ENCODE measurements at regions not wholly inside any gene's neighbourhood (a gene's known extent, or its start where the extent isn't known, plus 50 kb on each side); places are given as distances from the start of the nearest gene placed in this dataset.

DNA sequence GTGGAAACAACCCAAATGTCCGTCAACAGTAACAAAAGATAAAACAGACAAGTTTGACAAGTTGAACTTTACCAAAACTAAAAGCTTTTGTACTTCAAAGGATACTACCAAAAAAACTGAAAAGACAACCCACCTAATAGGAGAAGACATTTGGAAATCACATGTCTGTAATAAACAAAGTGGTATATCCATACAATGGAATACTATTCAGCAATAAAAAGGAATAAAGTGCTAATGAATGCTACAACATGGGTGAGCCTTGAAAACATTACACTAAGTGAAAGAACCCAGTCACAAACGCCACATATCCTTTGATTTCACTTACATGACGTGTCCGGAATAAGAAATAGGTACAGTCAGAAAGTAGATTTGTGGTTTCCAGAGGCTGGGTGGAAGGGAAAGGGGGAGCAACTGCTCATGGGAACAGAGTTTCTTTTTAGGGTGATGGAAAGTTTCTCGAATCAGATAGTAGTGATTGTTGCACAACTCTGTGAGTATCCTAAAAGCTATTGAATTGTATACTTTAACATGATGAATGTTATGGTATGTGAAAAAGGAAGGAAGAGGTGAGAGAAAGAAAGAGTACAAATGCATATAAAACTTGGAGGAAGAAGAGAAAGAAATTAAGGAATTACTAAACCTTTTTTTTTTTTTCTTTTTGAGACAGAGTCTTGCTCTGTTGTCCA, 72.7 kb upstream of the ABHD2 start:
- no peak for TF ChIP-seq CTCF (IDR thresholded peaks at IDR 0.05)
- no peak overlapping the region for H3K4me3 ChIP-seq
- H3K27ac ChIP-seq = peak overlapping the region; percentile 93 to 98
- H3K36me3 ChIP-seq = no peaks in the 10 kb centered on the region
- H3K27me3 ChIP-seq (replicated peaks; ENCODE audit: insufficient read depth) = no peaks in the 10 kb centered on the region
- no peak for ATAC-seq (ENCODE audit: insufficient number of reproducible peaks, low FRiP score, low read depth)
- no peak for DNase-seq (ENCODE audit: low spot score)
- H3K4me1 ChIP-seq (ENCODE audit: control insufficient read depth in 1 of 2, low read depth in 2 of 2) = peaks cover 24 to 47% of the 10 kb centered on the region in 2 donors
- peaks cover 2% of the 10 kb centered on the region for H3K9me3 ChIP-seq

GRCh38 chr15:89016549-89017041, 71.7 kb upstream of the ABHD2 start:
- no peak for TF ChIP-seq CTCF (IDR thresholded peaks at IDR 0.05)
- DNase-seq (ENCODE audit: low spot score) (no peak), ATAC-seq (ENCODE audit: insufficient number of reproducible peaks, low FRiP score, low read depth) (peak; percentile 14)
- Histone ChIP-seq H3K9me3 (peaks cover 2% of the 10 kb centered on the region), H3K4me3 (peak overlapping the region; percentile 65), H3K27ac (peak overlapping the region; percentile 93 to 98), H3K36me3 (no peaks in the 10 kb centered on the region), H3K4me1 (ENCODE audit: control insufficient read depth in 1 of 2, low read depth in 2 of 2) (peaks cover 29 to 55% of the 10 kb centered on the region in 2 donors), H3K27me3 (replicated peaks; ENCODE audit: insufficient read depth) (no peaks in the 10 kb centered on the region)

DNA sequence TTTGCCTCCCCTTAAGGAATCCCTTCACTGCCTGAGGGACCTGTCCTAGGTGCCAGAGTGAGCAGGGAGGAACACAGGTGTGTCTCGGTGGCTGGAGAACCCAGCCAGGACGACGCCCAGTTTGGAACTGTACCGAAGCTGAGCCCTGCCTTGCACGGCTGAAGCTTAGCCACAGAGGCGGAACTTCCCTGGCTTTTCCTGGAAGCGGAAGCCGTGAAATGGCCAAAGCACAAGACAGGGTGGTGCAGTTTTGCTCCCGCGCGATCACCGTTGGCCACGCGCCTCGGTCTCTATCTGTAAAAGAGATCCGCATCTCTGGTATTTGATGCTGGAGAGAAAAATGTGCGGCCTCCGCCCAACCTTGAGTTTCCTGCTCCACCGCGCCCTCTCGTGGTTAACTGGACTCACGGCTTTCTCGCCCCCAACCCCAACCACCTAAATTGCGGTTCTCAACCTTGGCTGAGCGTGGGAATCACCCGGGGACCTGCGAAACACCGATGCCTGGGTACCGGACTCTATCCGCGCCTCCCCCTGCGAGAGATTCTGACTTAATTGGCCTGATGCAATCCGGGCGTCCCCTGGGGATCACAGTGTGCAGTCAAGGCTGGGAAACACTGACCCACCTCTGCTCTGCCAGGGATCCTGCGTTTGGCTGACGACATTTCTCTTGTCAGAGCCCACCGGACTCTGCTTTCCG, 70.7 kb upstream of the ABHD2 start:
- no peaks in the 10 kb centered on the region for H3K36me3 ChIP-seq
- H3K27me3 ChIP-seq (replicated peaks; ENCODE audit: insufficient read depth) = no peaks in the 10 kb centered on the region
- peak; percentile 77 for TF ChIP-seq CTCF (IDR thresholded peaks at IDR 0.05)
- H3K27ac ChIP-seq = peak overlapping the region; percentile 93 to 98
- peaks cover 38 to 64% of the 10 kb centered on the region in 2 donors for H3K4me1 ChIP-seq (ENCODE audit: control insufficient read depth in 1 of 2, low read depth in 2 of 2)
- DNase-seq (ENCODE audit: low spot score) (peak; percentile 72), ATAC-seq (ENCODE audit: insufficient number of reproducible peaks, low FRiP score, low read depth) (peak; percentile 18)
- H3K4me3 ChIP-seq = peak overlapping the region; percentile 65
- H3K9me3 ChIP-seq = peaks cover 2% of the 10 kb centered on the region

GRCh38 chr15:89018207-89018606, 70.0 kb upstream of the ABHD2 start:
- Histone ChIP-seq H3K4me3 (peak overlapping the region; percentile 65), H3K4me1 (ENCODE audit: control insufficient read depth in 1 of 2, low read depth in 2 of 2) (peaks cover 40 to 71% of the 10 kb centered on the region in 2 donors), H3K9me3 (peaks cover 2% of the 10 kb centered on the region), H3K36me3 (no peaks in the 10 kb centered on the region), H3K27me3 (replicated peaks; ENCODE audit: insufficient read depth) (no peaks in the 10 kb centered on the region), H3K27ac (peak overlapping the region; percentile 93 to 98)
- ATAC-seq (ENCODE audit: insufficient number of reproducible peaks, low FRiP score, low read depth) = peak; percentile 15
- peak; percentile 40 for DNase-seq (ENCODE audit: low spot score)
- TF ChIP-seq CTCF (IDR thresholded peaks at IDR 0.05) = no peak

- Histone ChIP-seq H3K27me3 (replicated peaks; ENCODE audit: insufficient read depth) (no peaks in the 10 kb centered on the region), H3K27ac (peak overlapping the region; percentile 93 to 98), H3K36me3 (no peaks in the 10 kb centered on the region), H3K9me3 (peaks cover 2% of the 10 kb centered on the region), H3K4me1 (ENCODE audit: control insufficient read depth in 1 of 2, low read depth in 2 of 2) (peaks cover 46 to 78% of the 10 kb centered on the region in 2 donors), H3K4me3 (no peak overlapping the region)
- TF ChIP-seq CTCF (IDR thresholded peaks at IDR 0.05) = no peak
- ATAC-seq (ENCODE audit: insufficient number of reproducible peaks, low FRiP score, low read depth) = no peak
- no peak for DNase-seq (ENCODE audit: low spot score)
Measured at GRCh38 chr15:89019436-89019835, 68.8 kb upstream of the ABHD2 start.
